AG09319 (cell line): ENCODE measurements at regions not wholly inside any gene's neighbourhood (a gene's known extent, or its start where the extent isn't known, plus 50 kb on each side); places are given as distances from the start of the nearest gene placed in this dataset.

Experiments used
- DNase-seq: peaks from one replicate; pipeline ENCODE4 v3.0.0-alpha.2; 2010; ENCODE audit warnings: low read depth; ENCODE audit errors: extremely low read depth
- CTCF ChIP-seq: IDR thresholded peaks from 2 replicates; pipeline ENCODE4 v1.5.1; 2011; ENCODE audit warnings: low read depth, mild to moderate bottlenecking, inconsistent platforms, low read length, moderate library complexity

GRCh38 chr6:156126535-156126934 lies 650.6 kb upstream of the ARID1B start:
- TF ChIP-seq CTCF: no peak
- DNase-seq: no peak

DNA sequence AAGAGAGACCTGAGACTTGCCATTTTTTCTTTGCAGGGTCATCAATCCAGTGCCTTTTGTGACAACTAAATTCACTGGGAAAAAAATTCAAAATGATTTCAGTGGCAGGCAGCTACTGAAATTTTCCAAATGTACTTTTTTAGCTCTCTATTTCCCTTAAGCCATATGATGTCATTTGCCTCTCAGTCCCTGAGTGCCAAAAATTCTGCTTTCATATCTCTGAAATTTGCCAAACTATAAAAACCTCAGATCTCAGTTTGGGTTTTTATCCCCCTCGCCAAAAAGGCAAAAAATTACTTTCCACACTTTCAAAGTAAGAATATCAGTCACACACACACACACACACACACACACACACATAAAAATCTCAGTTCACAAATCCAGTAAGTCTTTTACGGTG lies 651.3 kb upstream of the ARID1B start:
- TF ChIP-seq CTCF: no peak
- DNase-seq: no peak

DNA sequence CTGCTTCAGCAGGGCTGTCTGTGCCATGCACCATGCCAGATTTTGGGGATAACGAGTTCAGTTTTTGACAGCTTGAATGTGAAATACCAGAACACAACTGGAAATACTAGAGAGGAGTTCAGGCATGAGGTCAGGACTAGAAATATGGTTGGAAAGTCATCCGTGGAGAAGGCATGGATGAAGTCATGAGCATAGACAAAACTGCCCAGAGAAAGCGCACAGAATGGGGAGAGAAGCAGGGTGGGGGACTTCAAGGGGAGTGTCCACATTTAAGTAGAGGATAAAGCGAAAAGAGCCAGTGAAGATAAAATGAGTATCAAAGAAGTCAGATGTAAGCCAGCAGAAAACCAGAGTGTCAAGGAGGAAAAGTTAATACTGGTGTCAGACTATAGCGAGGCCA lies 653.4 kb upstream of the ARID1B start:
- no peak for DNase-seq
- no peak for TF ChIP-seq CTCF

- DNase-seq: no peak
- no peak for TF ChIP-seq CTCF
Observed at GRCh38 chr6:156121973-156122372, 655.2 kb upstream of the ARID1B start.

GRCh38 chr6:156114541-156114940 lies 658.9 kb upstream of the NOX3 start:
- no peak for TF ChIP-seq CTCF

DNA sequence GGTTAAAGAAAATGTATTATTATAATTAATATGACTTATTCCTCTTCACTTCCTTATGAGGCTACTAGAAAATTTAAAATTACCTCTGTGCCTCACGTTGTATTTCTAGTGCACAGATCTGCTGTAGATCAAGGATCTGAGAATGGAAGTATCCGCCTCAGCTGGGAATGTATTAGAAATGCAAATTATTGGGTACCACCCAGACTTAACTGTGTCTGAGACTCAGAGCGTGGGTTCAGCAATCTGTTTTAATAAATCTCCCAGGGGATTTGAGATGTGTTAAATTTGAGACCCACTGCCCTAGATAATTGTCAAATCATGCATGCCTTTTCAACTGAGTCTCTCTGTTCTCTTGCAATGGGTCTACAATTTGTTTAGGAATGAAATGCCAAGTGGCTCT lies 658.0 kb upstream of the NOX3 start:
- no peak for DNase-seq
- TF ChIP-seq CTCF: no peak

More at GRCh38 chr6:156114541-156114940, 658.9 kb upstream of the NOX3 start:
- no peak for DNase-seq

GRCh38 chr6:156111913-156112312 lies 656.3 kb upstream of the NOX3 start:
- TF ChIP-seq CTCF: no peak

More at GRCh38 chr6:156111913-156112312, 656.3 kb upstream of the NOX3 start:
- no peak for DNase-seq
